Spleen (tissue), 11 donors: ENCODE measurements at regions not wholly inside any gene's neighbourhood (a gene's known extent, or its start where the extent isn't known, plus 50 kb on each side); places are given as distances from the start of the nearest gene placed in this dataset.

Source experiments
- DNase-seq: peaks from one replicate; pipeline ENCODE4 v3.0.0-alpha.2; 2020
- H3K27ac ChIP-seq, 8 donors: fragments of 200-600 bp; sonication (generic) in 7 of 8; 1 replicate in 4 of 8; 2 replicates in 4 of 8; pipeline versions ENCODE4 v1.5.0 to v1.8.0; 2016 to 2021; ENCODE audit warnings: inconsistent platforms in 4 of 8, mild to moderate bottlenecking in 4 of 8, moderate library complexity in 1 of 8
- H3K27me3 ChIP-seq, 7 donors: fragments of 200-600 bp; sonication (generic) in 6 of 7; replicated peaks in 1 of 7; 1 replicate in 4 of 7; 2 replicates in 3 of 7; pipeline versions ENCODE4 v1.5.0 to v1.8.0; 2016 to 2021; ENCODE audit warnings: inconsistent platforms in 3 of 7, mild to moderate bottlenecking in 1 of 7
- H3K36me3 ChIP-seq, 6 donors: fragments of 200-600 bp; sonication (generic) in 5 of 6; 1 replicate in 4 of 6; 2 replicates in 2 of 6; pipeline versions ENCODE4 v1.5.0 to v1.8.0; 2016 to 2021; ENCODE audit warnings: inconsistent platforms in 2 of 6
- H3K4me1 ChIP-seq, 6 donors: fragments of 200-600 bp; sonication (generic) in 5 of 6; 1 replicate in 3 of 6; 2 replicates in 3 of 6; pipeline versions ENCODE4 v1.5.0 to v1.8.0; 2016 to 2021; ENCODE audit warnings: inconsistent platforms in 3 of 6
- H3K4me3 ChIP-seq, 8 donors: fragments of 200-600 bp; sonication (generic) in 7 of 8; 1 replicate in 4 of 8; 2 replicates in 4 of 8; pipeline versions ENCODE4 v1.5.0 to v1.8.0; 2016 to 2021; ENCODE audit warnings: inconsistent platforms in 4 of 8, mild to moderate bottlenecking in 4 of 8, moderate library complexity in 2 of 8
- H3K9me3 ChIP-seq, 8 donors: fragments of 200-600 bp; sonication (generic) in 7 of 8; 1 replicate in 4 of 8; 2 replicates in 4 of 8; pipeline versions ENCODE4 v1.5.0 to v1.8.0; 2016 to 2021; ENCODE audit warnings: inconsistent platforms in 4 of 8
- CTCF ChIP-seq, 11 experiments: fragments of 200-600 bp in 7 of 11; fragments of 450-650 bp in 4 of 11; sonication (generic) in 4 of 11; IDR thresholded peaks in 8 of 11; conservative IDR thresholded peaks in 3 of 11; 1 replicate in 7 of 11; 2 replicates in 4 of 11; pipeline versions ENCODE4 v1.4.0 to v1.8.0; 2016 to 2021; ENCODE audit warnings: antibody characterized with exemption in 11 of 11, inconsistent platforms in 4 of 11, mild to moderate bottlenecking in 1 of 11
- POLR2A ChIP-seq, 3 donors: fragments of 450-650 bp; IDR thresholded peaks; one replicate each; pipeline ENCODE4 v1.5.1; 2017; ENCODE audit warnings: antibody characterized with exemption in 3 of 3, mild to moderate bottlenecking in 1 of 3
- POLR2AphosphoS5 ChIP-seq, 3 donors: sonication (generic); formaldehyde crosslinking; IDR thresholded peaks; one replicate each; pipeline ENCODE4 v1.5.1; 2017; ENCODE audit warnings: antibody characterized with exemption in 3 of 3
- WGBS, 5 donors: extraction: QIAGEN DNeasy Blood & Tissue Kit in 3 of 5; methylation state at CpG; one replicate each; pipeline versions ENCODE4 v1.1.5 to v1.1.7; 2013 to 2018; 5-methylcytosine and 5-hydroxymethylcytosine counted together
- intact Hi-C: fragments of 100-400 bp; cut with DNase I; formaldehyde crosslinking; loops from one replicate; pipeline ENCODE4 v1.15.0; 2023; ENCODE audit warnings: low total_unique reads
- donor health status: healthy with polysubstance abuse.
- donor health status: DM: no; HTN: no; CAD: no; lungs with moderate emphysema.
- donor health status: DM: no; HTN: no; CAD: no.
- donor health status: Bipolar disorder and iron deficiency.
- donor health status: healthy.
- donor health status: DM: no; HTN: no; CAD: no.
- donor health status: DM: yes; HTN: yes; CAD: no.

- Histone ChIP-seq H3K9me3 (peaks cover 0 to 6% (median 0%) of the 10 kb centered on the region in 8 donors), H3K27ac (no peak overlapping the region), H3K36me3 (no peaks in the 10 kb centered on the region), H3K27me3 (no peaks in the 10 kb centered on the region), H3K4me3 (no peak overlapping the region), H3K4me1 (no peaks in the 10 kb centered on the region)
- DNase-seq, result no peak
- 64 to 84% (median 76%) methylated on average over 4 of the region's 4 CpGs for WGBS, 5 donors
- intact Hi-C loops, result no loop called here
- TF ChIP-seq POLR2AphosphoS5 (IDR thresholded peaks at IDR 0.05) (no peak), POLR2A (IDR thresholded peaks at IDR 0.05) (no peak), CTCF (IDR thresholded peaks at IDR 0.05 in 8 of 11, conservative IDR thresholded peaks at IDR 0.05 in 3 of 11) (no peak)
These were observed 203.0 kb downstream of the SAMD5 start for GRCh38 chr6:147711476-147711875.

- TF ChIP-seq POLR2AphosphoS5 (IDR thresholded peaks at IDR 0.05) (no peak), CTCF (IDR thresholded peaks at IDR 0.05 in 8 of 11, conservative IDR thresholded peaks at IDR 0.05 in 3 of 11) (no peak), POLR2A (IDR thresholded peaks at IDR 0.05) (no peak)
- Histone ChIP-seq H3K4me3 (no peak overlapping the region), H3K4me1 (no peaks in the 10 kb centered on the region), H3K27ac (no peak overlapping the region), H3K9me3 (peaks cover 0 to 6% (median 0%) of the 10 kb centered on the region in 8 donors), H3K36me3 (no peaks in the 10 kb centered on the region), H3K27me3 (no peaks in the 10 kb centered on the region)
- no peak for DNase-seq
- WGBS, 5 donors, result 79 to 89% (median 88%) methylated on average over 2 of the region's 2 CpGs
- intact Hi-C loops, result no loop called here
These were observed 204.4 kb downstream of the SAMD5 start for GRCh38 chr6:147712841-147713240.

- no peaks in the 10 kb centered on the region for H3K36me3 ChIP-seq
- DNase-seq, result no peak
- H3K4me1 ChIP-seq, result no peaks in the 10 kb centered on the region
- no peak overlapping the region for H3K4me3 ChIP-seq
- intact Hi-C loops, result no loop called here
- TF ChIP-seq CTCF (IDR thresholded peaks at IDR 0.05 in 8 of 11, conservative IDR thresholded peaks at IDR 0.05 in 3 of 11) (no peak), POLR2A (IDR thresholded peaks at IDR 0.05) (no peak), POLR2AphosphoS5 (IDR thresholded peaks at IDR 0.05) (no peak)
- H3K27ac ChIP-seq, result no peak overlapping the region
- peaks cover 0 to 6% (median 0%) of the 10 kb centered on the region in 8 donors for H3K9me3 ChIP-seq
- WGBS, 5 donors, result 77 to 90% (median 87%) methylated on average over 4 to 5 of the region's 5 CpGs
- H3K27me3 ChIP-seq, result no peaks in the 10 kb centered on the region
These were observed 206.5 kb downstream of the SAMD5 start for GRCh38 chr6:147715035-147715434.

GRCh38 chr6:147716434-147716833 is 207.9 kb downstream of the SAMD5 start:
- WGBS, 5 donors, result 75 to 94% (median 81%) methylated on average over 2 to 4 of the region's 4 CpGs
- DNase-seq, result no peak
- H3K9me3 ChIP-seq, result peaks cover 0 to 6% (median 0%) of the 10 kb centered on the region in 8 donors

More at GRCh38 chr6:147716434-147716833, 207.9 kb downstream of the SAMD5 start:
- H3K4me3 ChIP-seq, result no peak overlapping the region
- H3K27me3 ChIP-seq, result no peaks in the 10 kb centered on the region
- no peak overlapping the region for H3K27ac ChIP-seq
- TF ChIP-seq POLR2A (IDR thresholded peaks at IDR 0.05), result no peak
- TF ChIP-seq CTCF (IDR thresholded peaks at IDR 0.05 in 8 of 11, conservative IDR thresholded peaks at IDR 0.05 in 3 of 11), result no peak
- TF ChIP-seq POLR2AphosphoS5 (IDR thresholded peaks at IDR 0.05), result no peak
- no peaks in the 10 kb centered on the region for H3K36me3 ChIP-seq
- H3K4me1 ChIP-seq, result no peaks in the 10 kb centered on the region
- intact Hi-C loops, result no loop called here
